B cell (primary cell): ENCODE measurements at regions not wholly inside any gene's neighbourhood (a gene's known extent, or its start where the extent isn't known, plus 50 kb on each side); places are given as distances from the start of the nearest gene placed in this dataset.

ENCODE experiments used
- ATAC-seq: fragments of 200-7000 bp; cut with Tn5 transposase; one replicate; pipeline ENCODE4 v1.10.0; 2021; ENCODE audit warnings: low read depth, mild to moderate bottlenecking, moderate number of reproducible peaks, moderate library complexity
- CTCF ChIA-PET: fragments of 350-600 bp; sonication (Branson Sonifier 250); formaldehyde crosslinking; loops from one replicate; lab custom pipeline; 2021; ENCODE audit warnings: antibody characterized with exemption, inconsistent platforms; lab: Charles Lee
- POLR2A ChIA-PET: fragments of 350-600 bp; sonication (Branson Sonifier 250); formaldehyde crosslinking; loops from one replicate; lab custom pipeline; 2021; ENCODE audit warnings: antibody characterized with exemption; lab: Charles Lee
- DNase-seq: peaks from one replicate; pipeline ENCODE4 v3.0.0; 2013
- H2AFZ ChIP-seq: 2 replicates; pipeline ENCODE4 v1.6.1; 2012; ENCODE audit warnings: mild to moderate bottlenecking, low read depth, low read length; ENCODE audit not compliant: insufficient read depth, poor library complexity, severe bottlenecking
- H3K27ac ChIP-seq, 2 donors: 1 replicate in 1 of 2; 2 replicates in 1 of 2; pipeline ENCODE4 v1.5.1; 2012 to 2013; ENCODE audit warnings: low read length in 2 of 2, mild to moderate bottlenecking in 2 of 2, moderate library complexity in 1 of 2
- H3K27me3 ChIP-seq, 4 experiments: fragments of 200-600 bp in 1 of 4; sonication (generic) in 1 of 4; replicated peaks in 1 of 4; 1 replicate in 2 of 4; 2 replicates in 2 of 4; pipeline versions ENCODE4 v1.6.1 to v1.7.0; 2013 to 2016; ENCODE audit warnings: low read length in 3 of 4, mild to moderate bottlenecking in 2 of 4, mixed read lengths in 1 of 4, moderate library complexity in 1 of 4; ENCODE audit not compliant: insufficient read depth in 4 of 4, control insufficient read depth in 3 of 4; ENCODE audit errors: control extremely low read depth in 1 of 4
- H3K36me3 ChIP-seq, 2 experiments: replicated peaks in 1 of 2; 1 replicate in 1 of 2; 2 replicates in 1 of 2; pipeline versions ENCODE4 v1.6.1 to v1.7.1; 2013; ENCODE audit warnings: low read length in 1 of 2; ENCODE audit not compliant: insufficient read depth in 2 of 2, control insufficient read depth in 1 of 2; ENCODE audit errors: control extremely low read depth in 1 of 2, extremely low read depth in 1 of 2
- H3K4me1 ChIP-seq, 2 donors: fragments of 200-600 bp in 1 of 2; sonication (generic) in 1 of 2; 1 replicate in 1 of 2; 2 replicates in 1 of 2; pipeline versions ENCODE4 v1.5.1 to v1.6.1; 2013 to 2017; ENCODE audit warnings: low read length in 2 of 2; ENCODE audit not compliant: control insufficient read depth in 2 of 2, insufficient read depth in 2 of 2
- H3K4me2 ChIP-seq: replicated peaks from 2 replicates; pipeline ENCODE3; 2012; ENCODE audit warnings: mild to moderate bottlenecking, low read depth, low read length; ENCODE audit not compliant: poor library complexity, severe bottlenecking
- H3K4me3 ChIP-seq, 5 experiments: fragments of 200-600 bp in 1 of 5; sonication (generic) in 1 of 5; 1 replicate in 3 of 5; 2 replicates in 2 of 5; pipeline versions ENCODE4 v1.5.1 to v1.7.0; 2011 to 2016; ENCODE audit warnings: low read length in 4 of 5, mild to moderate bottlenecking in 4 of 5, low read depth in 2 of 5, control low read depth in 1 of 5, moderate library complexity in 1 of 5; ENCODE audit not compliant: insufficient read depth in 1 of 5; ENCODE audit errors: control extremely low read depth in 1 of 5, extremely low read depth in 1 of 5
- H3K79me2 ChIP-seq: fragments of 200-600 bp; sonication (generic); one replicate; pipeline ENCODE4 v1.6.0; 2016; ENCODE audit warnings: low read length; ENCODE audit not compliant: control insufficient read depth, insufficient read depth
- H3K9ac ChIP-seq: fragments of 200-600 bp; sonication (generic); 2 replicates; pipeline ENCODE4 v1.6.1; 2017; ENCODE audit warnings: mild to moderate bottlenecking, low read length, moderate library complexity
- H3K9me3 ChIP-seq, 3 donors: one replicate each; pipeline versions ENCODE4 v1.6.1 to v1.7.1; 2013; ENCODE audit warnings: low read length in 2 of 3; ENCODE audit not compliant: control insufficient read depth in 2 of 3, insufficient read depth in 1 of 3; ENCODE audit errors: control extremely low read depth in 1 of 3
- H4K20me1 ChIP-seq: 2 replicates; pipeline ENCODE4 v1.6.0; 2012; ENCODE audit warnings: mild to moderate bottlenecking, low read length; ENCODE audit not compliant: insufficient read depth, control insufficient read depth, poor library complexity, severe bottlenecking
- H3K27ac Mint-ChIP-seq: one replicate; pipeline ENCODE4 v1.8.0; 2021; ENCODE audit warnings: mixed read lengths
- H3K27me3 Mint-ChIP-seq: one replicate; pipeline ENCODE4 v1.8.0; 2021; ENCODE audit warnings: mixed read lengths
- H3K4me1 Mint-ChIP-seq: one replicate; pipeline ENCODE4 v1.8.0; 2021; ENCODE audit warnings: mixed read lengths
- H3K4me3 Mint-ChIP-seq: one replicate; pipeline ENCODE4 v1.8.0; 2021; ENCODE audit warnings: mixed read lengths
- H3K9me3 Mint-ChIP-seq: one replicate; pipeline ENCODE4 v1.8.0; 2022; ENCODE audit warnings: mixed read lengths; ENCODE audit not compliant: insufficient read depth
- CTCF ChIP-seq: fragments of 200-600 bp; IDR thresholded peaks from one replicate; pipeline ENCODE4 v1.8.0; 2022; ENCODE audit warnings: antibody characterized with exemption, mild to moderate bottlenecking
- EZH2 ChIP-seq: IDR thresholded peaks from 2 replicates; pipeline ENCODE4 v1.6.1; 2012; ENCODE audit warnings: borderline replicate concordance, low read depth, mild to moderate bottlenecking, moderate library complexity, low read length; ENCODE audit not compliant: insufficient read depth, poor library complexity, severe bottlenecking
- WGBS: methylation state at CpG from one replicate; pipeline ENCODE4 v1.1.5; 2013; ENCODE audit warnings: missing lambda C conversion rate; ENCODE audit not compliant: insufficient coverage; 5-methylcytosine and 5-hydroxymethylcytosine counted together
- intact Hi-C: fragments of 100-400 bp; cut with micrococcal nuclease; formaldehyde crosslinking; loops from one replicate; pipeline ENCODE4 v1.10.0; 2022

GRCh38 chr12:75954749-75955148, 76.8 kb downstream of the PHLDA1 start:
- intact Hi-C loops: no loop called here
- no peak overlapping the region for H3K4me3 Mint-ChIP-seq
- POLR2A ChIA-PET: no interaction called here

GRCh38 chr12:75954041-75954440, 77.5 kb downstream of the PHLDA1 start:
- POLR2A ChIA-PET: no interaction called here
- H3K9me3 Mint-ChIP-seq: no peaks in the 10 kb centered on the region

More at GRCh38 chr12:75954749-75955148, 76.8 kb downstream of the PHLDA1 start:
- no peak for TF ChIP-seq EZH2
- TF ChIP-seq CTCF: no peak
- ATAC-seq (no peak), DNase-seq (no peak)
- Mint-ChIP-seq H3K27ac (no peak overlapping the region), H3K9me3 (no peaks in the 10 kb centered on the region), H3K27me3 (peaks cover 7% of the 10 kb centered on the region), H3K4me1 (no peaks in the 10 kb centered on the region)
- H3K79me2 ChIP-seq: no peaks in the 10 kb centered on the region
- no peaks in the 10 kb centered on the region for H3K4me1 ChIP-seq
- no peaks in the 10 kb centered on the region for H3K9me3 ChIP-seq
- no peak overlapping the region for H2AFZ ChIP-seq
- no peaks in the 10 kb centered on the region for H3K27me3 ChIP-seq
- WGBS: 100% methylated on average over 2 of the region's 2 CpGs
- H3K27ac ChIP-seq: no peak overlapping the region
- no peak overlapping the region for H3K9ac ChIP-seq
- no peaks in the 10 kb centered on the region for H3K36me3 ChIP-seq
- H3K4me3 ChIP-seq: no peak overlapping the region
- H3K4me2 ChIP-seq: no peak overlapping the region
- H4K20me1 ChIP-seq: no peaks in the 10 kb centered on the region
- CTCF ChIA-PET: no interaction called here

More at GRCh38 chr12:75954041-75954440, 77.5 kb downstream of the PHLDA1 start:
- DNase-seq: no peak
- Histone ChIP-seq H3K27ac (no peak overlapping the region), H2AFZ (no peak overlapping the region), H3K27me3 (no peaks in the 10 kb centered on the region), H4K20me1 (no peaks in the 10 kb centered on the region), H3K4me3 (no peak overlapping the region), H3K4me2 (no peak overlapping the region), H3K36me3 (no peaks in the 10 kb centered on the region), H3K9me3 (no peaks in the 10 kb centered on the region), H3K4me1 (no peaks in the 10 kb centered on the region), H3K9ac (no peak overlapping the region), H3K79me2 (no peaks in the 10 kb centered on the region)
- no peak for ATAC-seq
- no peak overlapping the region for H3K4me3 Mint-ChIP-seq
- 100% methylated on average over 1 of the region's 3 CpGs for WGBS
- no peak overlapping the region for H3K27ac Mint-ChIP-seq
- no peaks in the 10 kb centered on the region for H3K4me1 Mint-ChIP-seq
- TF ChIP-seq CTCF (no peak), EZH2 (no peak)
- intact Hi-C loops: no loop called here
- peaks cover 7% of the 10 kb centered on the region for H3K27me3 Mint-ChIP-seq
- CTCF ChIA-PET: no interaction called here
